ENCODE measurements at regions not wholly inside any gene's neighbourhood (a gene's known extent, or its start where the extent isn't known, plus 50 kb on each side); places are given as distances from the start of the nearest gene placed in this dataset.

GRCh38 chr1:209505044-209505443, 78.5 kb upstream of the CAMK1G start:
- in situ Hi-C loops (cut with HindIII; ENCODE audit: low pct_unique_long_range_greater_than_20kb, low sequenced_read_pairs), result no loop called here
- no peak for DNase-seq (ENCODE audit: low read depth)

DNA sequence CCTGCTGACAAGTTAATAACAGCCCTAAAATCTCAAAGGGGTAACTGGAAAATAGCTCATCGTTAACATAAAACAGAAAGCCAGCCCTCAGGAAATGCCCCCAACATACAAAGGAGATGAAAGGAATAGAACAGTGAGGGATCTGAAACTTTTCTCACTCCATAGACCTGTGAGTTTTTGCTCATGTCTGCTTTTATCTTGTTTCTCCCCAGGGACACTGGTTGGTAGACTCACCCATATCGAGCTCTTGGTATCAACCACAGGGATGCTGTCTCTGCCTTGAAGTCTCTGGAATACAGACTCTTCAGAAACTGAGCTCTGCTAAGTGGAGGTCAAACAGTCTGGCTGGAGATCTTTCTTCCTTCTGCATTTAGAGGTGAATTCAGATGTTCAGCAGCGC, 77.4 kb upstream of the CAMK1G start:
- in situ Hi-C loops (cut with HindIII; ENCODE audit: low pct_unique_long_range_greater_than_20kb, low sequenced_read_pairs), result no loop called here
- DNase-seq (ENCODE audit: low read depth), result no peak

DNA sequence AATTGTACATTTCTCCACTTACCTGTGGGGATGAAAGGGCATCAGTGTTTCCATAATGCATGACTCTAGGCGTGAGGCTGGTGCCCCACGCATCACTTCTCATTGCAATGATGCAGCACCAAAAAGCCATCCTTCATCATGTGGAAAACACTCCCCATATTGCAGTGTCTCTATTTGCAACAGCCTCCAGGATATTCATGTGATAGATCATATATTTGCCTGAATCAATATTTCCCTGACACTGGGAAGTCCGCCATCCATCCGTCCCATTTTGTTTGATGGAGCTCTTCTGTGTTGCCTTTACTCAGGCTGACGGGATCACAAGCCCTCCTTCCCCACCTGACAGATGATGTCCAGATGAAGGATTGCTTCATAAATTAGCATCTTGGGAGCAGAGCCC, 74.5 kb upstream of the CAMK1G start:
- DNase-seq (ENCODE audit: low read depth), result no peak
- in situ Hi-C loops (cut with HindIII; ENCODE audit: low pct_unique_long_range_greater_than_20kb, low sequenced_read_pairs), result no loop called here

DNA sequence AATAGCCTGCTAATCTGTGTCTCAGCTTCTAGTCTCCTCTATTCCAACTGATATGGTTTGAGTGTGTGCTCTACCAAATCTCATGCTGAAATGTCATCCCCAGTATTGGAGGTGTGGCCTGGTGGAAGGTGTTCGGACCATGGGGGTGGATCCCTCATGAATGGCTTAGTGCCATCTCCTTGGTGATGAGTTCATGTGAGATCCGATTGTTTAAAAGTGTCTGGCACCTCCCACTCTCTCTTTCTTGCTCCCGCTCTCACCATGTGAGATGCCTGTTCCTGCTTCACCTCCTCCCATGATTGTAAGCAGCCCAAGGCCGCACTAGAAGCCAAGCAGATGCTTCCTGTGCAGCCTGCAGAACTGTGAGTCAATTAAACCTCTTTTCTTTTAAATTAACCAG, 73.5 kb upstream of the CAMK1G start:
- in situ Hi-C loops (cut with HindIII; ENCODE audit: low pct_unique_long_range_greater_than_20kb, low sequenced_read_pairs), result no loop called here

GRCh38 chr1:209511169-209511568, 72.3 kb upstream of the CAMK1G start:
- in situ Hi-C loops (cut with HindIII; ENCODE audit: low pct_unique_long_range_greater_than_20kb, low sequenced_read_pairs), result no loop called here
- DNase-seq (ENCODE audit: low read depth), result no peak

More for the DNA sequence above, 73.5 kb upstream of the CAMK1G start:
- no peak for DNase-seq (ENCODE audit: low read depth)

GRCh38 chr1:209512821-209513220, 70.7 kb upstream of the CAMK1G start:
- in situ Hi-C loops (cut with HindIII; ENCODE audit: low pct_unique_long_range_greater_than_20kb, low sequenced_read_pairs), result no loop called here
- no peak for DNase-seq (ENCODE audit: low read depth)

DNA sequence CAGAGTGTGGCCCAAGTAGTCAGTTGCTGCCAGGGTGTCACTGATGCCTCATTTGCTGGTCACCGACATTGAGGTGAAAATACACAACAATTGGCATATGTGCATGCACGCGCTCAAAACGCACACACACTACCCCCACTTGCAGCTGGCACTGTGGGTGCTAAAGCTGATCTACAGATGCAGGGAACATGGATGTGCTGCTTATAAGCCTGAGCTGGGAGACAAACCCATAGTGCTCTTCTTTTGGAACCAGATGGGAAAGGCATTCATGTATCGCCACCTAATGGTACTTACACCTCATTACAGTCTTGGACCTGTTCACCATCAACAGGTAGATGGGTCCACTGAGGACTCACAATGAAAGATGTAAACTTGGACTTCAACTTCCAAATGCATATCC, 70.3 kb upstream of the CAMK1G start:
- in situ Hi-C loops (cut with HindIII; ENCODE audit: low pct_unique_long_range_greater_than_20kb, low sequenced_read_pairs), result no loop called here
- peak; percentile 13 for DNase-seq (ENCODE audit: low read depth)

DNA sequence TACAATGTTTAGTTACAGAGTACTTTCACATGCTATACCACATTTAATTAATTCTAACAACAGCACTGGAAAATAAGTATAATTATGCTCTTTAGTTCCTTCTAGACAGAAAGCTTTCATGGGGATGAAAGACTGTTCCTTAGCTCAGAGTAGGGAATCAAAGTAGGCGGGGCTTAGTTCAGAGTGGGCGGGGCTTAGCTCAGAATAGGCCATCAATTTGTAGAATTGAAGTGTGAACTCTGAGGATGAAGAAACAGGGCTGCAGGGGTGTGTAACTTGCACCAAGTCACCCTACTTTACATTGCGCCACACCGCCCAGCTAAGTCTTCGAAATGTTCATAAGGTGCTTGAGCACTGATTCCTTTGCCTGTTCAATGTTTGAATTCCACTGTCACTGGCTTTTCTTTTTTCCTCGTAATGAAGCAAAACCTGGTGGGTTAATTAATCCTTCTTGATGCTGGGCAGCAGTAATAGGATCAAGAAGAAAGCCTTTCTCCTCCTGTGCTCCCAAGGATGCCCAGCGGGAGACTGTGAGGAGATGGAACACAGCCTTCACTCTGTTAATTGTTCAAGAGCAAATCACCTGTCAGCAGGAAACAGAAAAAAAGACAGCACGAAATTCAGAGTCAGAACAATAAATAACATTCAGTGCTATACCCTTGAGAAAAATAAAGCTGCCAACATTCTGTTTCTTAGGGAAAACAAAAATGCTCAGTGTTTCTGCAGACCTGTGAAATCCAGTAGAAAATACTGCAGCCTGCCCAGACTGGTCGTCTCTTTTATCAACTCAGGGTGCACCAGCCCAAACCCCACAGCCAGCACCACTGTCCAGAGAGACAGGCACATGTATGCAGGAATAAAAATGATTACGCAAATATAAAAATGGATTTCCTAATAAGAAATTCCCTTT, 66.5 kb upstream of the CAMK1G start:
- in situ Hi-C loops (cut with HindIII; ENCODE audit: low pct_unique_long_range_greater_than_20kb, low sequenced_read_pairs), result no loop called here

GRCh38 chr1:209517681-209518050, 65.8 kb upstream of the CAMK1G start:
- in situ Hi-C loops (cut with HindIII; ENCODE audit: low pct_unique_long_range_greater_than_20kb, low sequenced_read_pairs), result no loop called here
- DNase-seq (ENCODE audit: low read depth), result no peak

More for the DNA sequence above, 66.5 kb upstream of the CAMK1G start:
- no peak for DNase-seq (ENCODE audit: low read depth)

DNA sequence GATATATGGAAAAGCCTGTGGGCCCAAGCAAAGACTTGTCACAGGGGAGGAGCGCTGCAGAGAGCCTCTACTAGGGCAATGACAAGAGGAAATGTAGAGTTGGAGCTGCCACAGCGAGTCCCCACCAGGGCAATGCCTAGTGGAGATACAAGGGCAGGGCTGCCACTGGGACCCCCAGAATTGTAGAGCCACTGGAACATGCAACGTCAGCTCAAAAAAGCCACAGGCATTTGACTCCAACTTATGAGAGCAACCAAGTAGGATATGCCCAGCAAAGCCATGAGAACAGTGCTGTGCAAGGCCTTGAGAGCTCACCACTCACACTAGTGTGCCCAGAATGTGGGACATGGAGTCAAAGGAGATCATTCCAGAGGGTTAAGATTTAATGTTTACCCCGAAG, 63.7 kb upstream of the CAMK1G start:
- DNase-seq (ENCODE audit: low read depth), result no peak
- in situ Hi-C loops (cut with HindIII; ENCODE audit: low pct_unique_long_range_greater_than_20kb, low sequenced_read_pairs), result no loop called here

DNA sequence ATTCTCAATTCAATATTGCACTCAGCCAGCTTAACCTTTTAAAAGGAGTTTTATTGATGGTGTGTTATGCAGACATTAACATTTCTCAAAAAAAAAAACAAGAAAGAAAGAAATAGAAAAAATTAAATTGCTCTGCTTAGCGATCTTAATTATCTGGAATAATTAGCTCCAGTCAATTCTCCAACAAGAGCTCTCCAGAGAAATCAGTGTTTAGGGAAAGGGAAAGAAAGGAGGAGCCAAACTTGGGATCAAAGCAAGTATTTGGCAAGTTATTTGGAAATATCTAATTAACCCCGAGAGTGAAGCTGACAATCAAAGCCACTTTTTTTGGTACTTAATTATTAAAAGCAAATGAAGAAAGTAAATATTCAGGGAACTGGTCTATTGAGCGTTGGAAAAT, 60.7 kb upstream of the CAMK1G start:
- in situ Hi-C loops (cut with HindIII; ENCODE audit: low pct_unique_long_range_greater_than_20kb, low sequenced_read_pairs), result no loop called here
- DNase-seq (ENCODE audit: low read depth), result no peak

DNA sequence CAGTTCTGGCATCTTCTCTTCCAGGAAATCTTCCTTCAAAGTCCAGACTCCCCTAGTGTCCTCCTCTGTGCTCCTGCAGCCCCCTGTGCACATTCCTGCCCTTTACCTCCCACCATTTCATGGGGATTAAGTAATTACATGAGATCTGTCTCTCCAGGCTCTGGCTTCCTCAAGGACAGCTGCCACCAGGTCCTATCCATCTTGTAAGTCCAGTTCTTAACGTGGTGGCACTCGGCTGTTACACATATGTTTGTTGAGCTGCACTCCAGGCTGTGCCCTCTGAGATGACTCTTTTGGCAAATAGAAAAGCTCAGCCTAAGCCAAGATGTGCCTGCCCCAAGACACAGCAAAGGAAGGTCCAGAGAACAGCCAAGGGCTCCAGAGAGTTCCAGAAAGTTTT, 57.4 kb upstream of the CAMK1G start:
- no peak for DNase-seq (ENCODE audit: low read depth)
- in situ Hi-C loops (cut with HindIII; ENCODE audit: low pct_unique_long_range_greater_than_20kb, low sequenced_read_pairs), result no loop called here

- no peak for DNase-seq (ENCODE audit: low read depth)
Observed at GRCh38 chr1:209527372-209527771, 56.1 kb upstream of the CAMK1G start.

DNA sequence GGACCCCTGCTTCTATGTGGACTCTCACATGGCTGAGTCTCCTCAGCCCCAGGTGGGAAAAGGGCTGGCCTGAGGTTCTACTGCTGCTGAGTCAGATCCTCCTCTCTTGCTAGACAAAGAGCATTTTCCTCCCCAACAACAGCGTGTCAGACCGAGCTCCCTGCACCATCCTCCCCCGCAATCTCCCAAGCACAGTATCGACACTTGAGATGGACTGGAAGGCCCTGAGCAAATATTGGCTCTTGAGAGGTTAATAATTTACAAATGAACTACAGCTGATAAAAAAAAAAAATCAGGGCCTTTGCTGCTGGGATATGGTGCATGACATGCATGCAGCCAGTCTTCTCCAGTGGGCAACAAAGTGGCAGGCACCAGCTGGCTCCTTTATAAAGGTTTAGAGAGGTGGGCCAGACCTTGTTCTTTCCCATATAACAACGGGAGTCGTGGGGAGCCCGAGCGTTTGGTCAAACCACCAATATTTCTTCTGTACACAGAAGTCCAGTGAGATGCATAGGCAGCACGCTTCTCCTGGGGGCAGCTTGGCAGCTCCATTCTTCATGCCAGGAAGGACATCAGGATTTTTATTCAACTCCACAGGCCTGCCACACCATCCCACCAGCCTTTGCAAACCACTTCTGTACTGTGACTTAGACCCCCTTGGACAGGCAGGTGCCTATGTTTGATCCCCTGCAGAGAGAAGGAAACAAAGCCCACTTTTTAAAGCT, 55.4 kb upstream of the CAMK1G start:
- in situ Hi-C loops (cut with HindIII; ENCODE audit: low pct_unique_long_range_greater_than_20kb, low sequenced_read_pairs), result no loop called here
- peak; percentile 55 for DNase-seq (ENCODE audit: low read depth)

More at GRCh38 chr1:209527372-209527771, 56.1 kb upstream of the CAMK1G start:
- in situ Hi-C loops (cut with HindIII; ENCODE audit: low pct_unique_long_range_greater_than_20kb, low sequenced_read_pairs), result no loop called here

DNA sequence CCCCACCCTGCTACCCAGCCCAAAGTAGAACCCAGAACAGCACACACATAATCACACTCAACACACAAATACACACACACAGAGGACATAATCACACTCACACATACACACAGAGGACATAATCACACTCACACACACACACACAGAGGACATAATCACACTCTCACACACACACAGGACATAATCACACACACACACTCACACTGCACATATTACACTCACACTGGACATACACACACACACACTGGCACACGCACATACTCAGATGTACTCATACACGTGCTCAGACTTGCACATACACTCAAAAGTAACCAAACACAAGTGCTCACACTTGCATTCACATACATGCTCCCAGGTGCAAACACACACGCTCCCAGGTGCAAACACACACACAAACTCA, 54.3 kb upstream of the CAMK1G start:
- no peak for DNase-seq (ENCODE audit: low read depth)
- in situ Hi-C loops (cut with HindIII; ENCODE audit: low pct_unique_long_range_greater_than_20kb, low sequenced_read_pairs), result no loop called here

GRCh38 chr1:209531006-209531405, 52.5 kb upstream of the CAMK1G start:
- in situ Hi-C loops (cut with HindIII; ENCODE audit: low pct_unique_long_range_greater_than_20kb, low sequenced_read_pairs), result no loop called here
- DNase-seq (ENCODE audit: low read depth), result no peak

- in situ Hi-C loops (cut with HindIII; ENCODE audit: low pct_unique_long_range_greater_than_20kb, low sequenced_read_pairs), result no loop called here
- DNase-seq (ENCODE audit: low read depth), result no peak
Observed at GRCh38 chr1:209531549-209531948, 52.0 kb upstream of the CAMK1G start.
